HEK293 (cell line): ENCODE measurements at regions not wholly inside any gene's neighbourhood (a gene's known extent, or its start where the extent isn't known, plus 50 kb on each side); places are given as distances from the start of the nearest gene placed in this dataset.

Source experiments
- CTCF ChIA-PET: fragments of 350-600 bp; formaldehyde crosslinking; extraction: SDS; loops from one replicate; lab custom pipeline; 2021; ENCODE audit warnings: antibody characterized with exemption; lab: Yijun Ruan, JAX
- POLR2A ChIA-PET: fragments of 300-600 bp; formaldehyde crosslinking; extraction: SDS; loops from one replicate; lab custom pipeline; 2020; ENCODE audit warnings: antibody characterized with exemption, inconsistent platforms; lab: Yijun Ruan, JAX
- H3K27ac ChIP-seq: fragments of 200-500 bp; sonication (Bioruptor generic); 2 replicates; pipeline ENCODE4 v1.5.1; 2014; ENCODE audit warnings: low read depth, low read length, control low read depth, inconsistent platforms; ENCODE audit errors: extremely low read depth
- H3K36me3 ChIP-seq, 2 experiments: fragments of 200-500 bp in 1 of 2; sonication (Bioruptor generic) in 1 of 2; 1 replicate in 1 of 2; 2 replicates in 1 of 2; pipeline ENCODE4 v1.5.1; 2014 to 2017; ENCODE audit warnings: inconsistent platforms in 2 of 2, low read length in 2 of 2; ENCODE audit not compliant: control insufficient read depth in 2 of 2, insufficient read depth in 1 of 2
- H3K4me1 ChIP-seq: fragments of 200-500 bp; sonication (Bioruptor generic); 2 replicates; pipeline ENCODE4 v1.5.1; 2014; ENCODE audit warnings: mild to moderate bottlenecking, low read length, inconsistent platforms; ENCODE audit not compliant: control insufficient read depth, insufficient read depth
- H3K4me3 ChIP-seq: 2 replicates; pipeline ENCODE4 v1.5.1; 2011; ENCODE audit warnings: low read depth, mild to moderate bottlenecking, control low read depth, low read length, moderate library complexity
- H3K9me3 ChIP-seq: fragments of 200-500 bp; sonication (Bioruptor generic); 2 replicates; pipeline ENCODE4 v1.5.1; 2014; ENCODE audit warnings: low read depth, low read length, inconsistent platforms; ENCODE audit not compliant: control insufficient read depth, insufficient read depth
- GLIS1 ChIP-seq: fragments of 450-650 bp; formaldehyde crosslinking; IDR thresholded peaks from 2 replicates; pipeline ENCODE4 v1.5.1; 2016; ENCODE audit warnings: missing biosample characterization, missing genetic modification characterization
- HOXC10 ChIP-seq: sonication (generic); formaldehyde crosslinking; IDR thresholded peaks from 2 replicates; pipeline ENCODE4 v1.8.1; 2023; ENCODE audit warnings: mild to moderate bottlenecking, missing genetic modification reagents
- KLF16 ChIP-seq: fragments of 450-650 bp; formaldehyde crosslinking; IDR thresholded peaks from 2 replicates; pipeline ENCODE4 v1.5.1; 2017; ENCODE audit warnings: missing biosample characterization, missing genetic modification characterization
- ZBTB17 ChIP-seq: fragments of 450-650 bp; formaldehyde crosslinking; IDR thresholded peaks from 2 replicates; pipeline ENCODE4 v1.5.1; 2016; ENCODE audit warnings: missing biosample characterization, missing genetic modification characterization
- ZBTB20 ChIP-seq: fragments of 450-650 bp; formaldehyde crosslinking; IDR thresholded peaks from 2 replicates; pipeline ENCODE4 v1.5.1; 2016; ENCODE audit warnings: missing biosample characterization, missing genetic modification characterization
- ZFP3 ChIP-seq: fragments of 450-650 bp; formaldehyde crosslinking; IDR thresholded peaks from 2 replicates; pipeline ENCODE4 v1.5.1; 2016; ENCODE audit warnings: low read depth, missing biosample characterization, missing genetic modification characterization
- ZFP69B ChIP-seq: fragments of 450-650 bp; formaldehyde crosslinking; IDR thresholded peaks from 2 replicates; pipeline ENCODE4 v1.5.1; 2016; ENCODE audit warnings: missing biosample characterization, missing genetic modification characterization
- ZIC2 ChIP-seq: fragments of 450-650 bp; formaldehyde crosslinking; IDR thresholded peaks from 2 replicates; pipeline ENCODE4 v1.5.1; 2016; ENCODE audit warnings: missing biosample characterization, missing genetic modification characterization
- ZNF221 ChIP-seq: fragments of 450-650 bp; formaldehyde crosslinking; IDR thresholded peaks from 2 replicates; pipeline ENCODE4 v1.5.1; 2017; ENCODE audit warnings: missing biosample characterization, missing genetic modification characterization, borderline replicate concordance
- ZNF274 ChIP-seq, 2 experiments: fragments of 200-500 bp in 1 of 2; fragments of 450-650 bp in 1 of 2; sonication (Bioruptor generic) in 1 of 2; formaldehyde crosslinking in 1 of 2; IDR thresholded peaks; 2 replicates each; pipeline versions ENCODE4 v1.5.1 to v1.6.1; 2014 to 2016; ENCODE audit warnings: borderline replicate concordance in 1 of 2, inconsistent platforms in 1 of 2, low read length in 1 of 2, missing biosample characterization in 1 of 2, missing genetic modification characterization in 1 of 2
- ZNF394 ChIP-seq: fragments of 450-650 bp; formaldehyde crosslinking; IDR thresholded peaks from 2 replicates; pipeline ENCODE4 v1.5.1; 2016; ENCODE audit warnings: missing biosample characterization, missing genetic modification characterization, mild to moderate bottlenecking, moderate library complexity, borderline replicate concordance
- ZNF433 ChIP-seq: fragments of 450-650 bp; formaldehyde crosslinking; IDR thresholded peaks from 2 replicates; pipeline ENCODE4 v1.5.1; 2016; ENCODE audit warnings: missing biosample characterization, missing genetic modification characterization, low read depth
- ZNF555 ChIP-seq: fragments of 450-650 bp; formaldehyde crosslinking; conservative IDR thresholded peaks from 2 replicates; pipeline ENCODE4 v1.5.1; 2017; ENCODE audit warnings: missing biosample characterization, mild to moderate bottlenecking, missing genetic modification characterization, inconsistent platforms
- ZNF560 ChIP-seq: fragments of 450-650 bp; formaldehyde crosslinking; IDR thresholded peaks from 2 replicates; pipeline ENCODE4 v1.5.1; 2017; ENCODE audit warnings: missing biosample characterization, missing genetic modification characterization, borderline replicate concordance
- ZNF658 ChIP-seq: fragments of 450-650 bp; formaldehyde crosslinking; IDR thresholded peaks from 2 replicates; pipeline ENCODE4; 2016; ENCODE audit warnings: missing biosample characterization, missing genetic modification characterization
- ZNF707 ChIP-seq: fragments of 450-650 bp; formaldehyde crosslinking; IDR thresholded peaks from 2 replicates; pipeline ENCODE4 v1.5.1; 2016; ENCODE audit warnings: missing biosample characterization, missing genetic modification characterization
- ZNF777 ChIP-seq: fragments of 450-650 bp; formaldehyde crosslinking; IDR thresholded peaks from 2 replicates; pipeline ENCODE4 v1.5.1; 2017; ENCODE audit warnings: missing biosample characterization, missing genetic modification characterization, borderline replicate concordance
- TF ChIP-seq, protein P1 (sequence below): fragments of 450-650 bp; formaldehyde crosslinking; IDR thresholded peaks from 2 replicates; pipeline ENCODE4 v1.5.1; 2016; ENCODE audit warnings: missing biosample characterization, missing genetic modification characterization
- TF ChIP-seq, protein P2 (sequence below): fragments of 450-650 bp; formaldehyde crosslinking; IDR thresholded peaks from 2 replicates; pipeline ENCODE4 v1.5.1; 2016; ENCODE audit warnings: missing biosample characterization, missing genetic modification characterization
- TF ChIP-seq, protein P3 (sequence below): fragments of 450-650 bp; formaldehyde crosslinking; IDR thresholded peaks from 2 replicates; pipeline ENCODE4 v1.5.1; 2017; ENCODE audit warnings: missing biosample characterization, missing genetic modification characterization
- TF ChIP-seq, protein P4 (sequence below): fragments of 450-650 bp; formaldehyde crosslinking; IDR thresholded peaks from 2 replicates; pipeline ENCODE4 v1.5.1; 2016; ENCODE audit warnings: missing biosample characterization, missing genetic modification characterization
- TF ChIP-seq, protein P5 (sequence below): fragments of 450-650 bp; formaldehyde crosslinking; IDR thresholded peaks from 2 replicates; pipeline ENCODE4 v1.5.1; 2016; ENCODE audit warnings: missing biosample characterization, missing genetic modification characterization

DNA sequence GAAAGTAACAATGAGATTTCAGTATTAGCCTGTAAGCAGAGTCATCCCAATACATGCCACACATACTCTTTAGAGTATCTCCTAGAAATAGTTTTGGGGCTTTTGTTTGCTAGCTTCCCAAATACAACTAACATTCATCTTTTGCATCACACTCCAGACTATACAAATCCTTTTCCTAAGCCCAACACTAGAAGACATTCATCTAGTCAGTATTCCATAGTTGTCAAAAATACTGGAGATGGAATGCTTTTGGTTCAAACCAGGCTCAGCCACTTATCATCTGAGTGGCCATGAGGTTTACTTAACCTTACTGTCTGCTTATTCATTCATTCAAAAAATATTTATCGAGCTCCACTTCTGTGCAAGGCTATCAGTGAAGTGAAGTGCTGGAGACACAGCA is 205.1 kb upstream of the SGCD start (continued):
- no peak for TF ChIP-seq ZNF777 (tag by site-specific recombination)
- no peak for TF ChIP-seq ZNF433 (tag by site-specific recombination)
- TF ChIP-seq ZIC2 (tag by site-specific recombination): no peak
- TF ChIP-seq, protein P1, sequence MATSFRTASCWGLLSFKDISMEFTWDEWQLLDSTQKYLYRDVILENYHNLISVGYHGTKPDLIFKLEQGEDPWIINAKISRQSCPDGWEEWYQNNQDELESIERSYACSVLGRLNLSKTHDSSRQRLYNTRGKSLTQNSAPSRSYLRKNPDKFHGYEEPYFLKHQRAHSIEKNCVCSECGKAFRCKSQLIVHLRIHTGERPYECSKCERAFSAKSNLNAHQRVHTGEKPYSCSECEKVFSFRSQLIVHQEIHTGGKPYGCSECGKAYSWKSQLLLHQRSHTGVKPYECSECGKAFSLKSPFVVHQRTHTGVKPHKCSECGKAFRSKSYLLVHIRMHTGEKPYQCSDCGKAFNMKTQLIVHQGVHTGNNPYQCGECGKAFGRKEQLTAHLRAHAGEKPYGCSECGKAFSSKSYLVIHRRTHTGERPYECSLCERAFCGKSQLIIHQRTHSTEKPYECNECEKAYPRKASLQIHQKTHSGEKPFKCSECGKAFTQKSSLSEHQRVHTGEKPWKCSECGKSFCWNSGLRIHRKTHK (tag by site-specific recombination): no peak
- TF ChIP-seq ZBTB20: no peak
- TF ChIP-seq, protein P2, sequence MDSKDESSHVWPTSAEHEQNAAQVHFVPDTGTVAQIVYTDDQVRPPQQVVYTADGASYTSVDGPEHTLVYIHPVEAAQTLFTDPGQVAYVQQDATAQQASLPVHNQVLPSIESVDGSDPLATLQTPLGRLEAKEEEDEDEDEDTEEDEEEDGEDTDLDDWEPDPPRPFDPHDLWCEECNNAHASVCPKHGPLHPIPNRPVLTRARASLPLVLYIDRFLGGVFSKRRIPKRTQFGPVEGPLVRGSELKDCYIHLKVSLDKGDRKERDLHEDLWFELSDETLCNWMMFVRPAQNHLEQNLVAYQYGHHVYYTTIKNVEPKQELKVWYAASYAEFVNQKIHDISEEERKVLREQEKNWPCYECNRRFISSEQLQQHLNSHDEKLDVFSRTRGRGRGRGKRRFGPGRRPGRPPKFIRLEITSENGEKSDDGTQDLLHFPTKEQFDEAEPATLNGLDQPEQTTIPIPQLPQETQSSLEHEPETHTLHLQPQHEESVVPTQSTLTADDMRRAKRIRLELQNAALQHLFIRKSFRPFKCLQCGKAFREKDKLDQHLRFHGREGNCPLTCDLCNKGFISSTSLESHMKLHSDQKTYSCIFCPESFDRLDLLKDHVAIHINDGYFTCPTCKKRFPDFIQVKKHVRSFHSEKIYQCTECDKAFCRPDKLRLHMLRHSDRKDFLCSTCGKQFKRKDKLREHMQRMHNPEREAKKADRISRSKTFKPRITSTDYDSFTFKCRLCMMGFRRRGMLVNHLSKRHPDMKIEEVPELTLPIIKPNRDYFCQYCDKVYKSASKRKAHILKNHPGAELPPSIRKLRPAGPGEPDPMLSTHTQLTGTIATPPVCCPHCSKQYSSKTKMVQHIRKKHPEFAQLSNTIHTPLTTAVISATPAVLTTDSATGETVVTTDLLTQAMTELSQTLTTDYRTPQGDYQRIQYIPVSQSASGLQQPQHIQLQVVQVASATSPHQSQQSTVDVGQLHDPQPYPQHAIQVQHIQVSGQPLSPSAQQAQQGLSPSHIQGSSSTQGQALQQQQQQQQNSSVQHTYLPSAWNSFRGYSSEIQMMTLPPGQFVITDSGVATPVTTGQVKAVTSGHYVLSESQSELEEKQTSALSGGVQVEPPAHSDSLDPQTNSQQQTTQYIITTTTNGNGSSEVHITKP (tag by site-specific recombination): no peak
- TF ChIP-seq, all 188 proteins: peak for 0

DNA sequence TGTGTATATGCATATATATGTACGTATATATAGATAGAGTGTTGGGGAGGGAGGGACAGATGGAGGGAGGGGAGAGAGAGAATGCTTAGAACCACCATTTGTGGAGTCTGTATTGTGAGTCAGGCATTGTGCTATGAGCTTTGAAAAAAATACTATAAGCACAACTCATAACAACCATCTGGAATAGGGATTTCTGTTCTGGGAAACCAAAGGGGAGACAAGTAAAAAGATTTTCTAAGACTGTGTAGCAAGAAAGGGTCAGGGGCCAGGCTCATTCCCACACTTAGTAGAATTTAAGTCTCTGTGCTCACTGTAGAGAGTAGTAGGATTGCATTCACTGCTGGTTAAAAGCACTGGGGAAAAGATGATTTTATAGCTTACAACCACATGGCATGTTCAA is 202.3 kb upstream of the SGCD start:
- Histone ChIP-seq H3K9me3 (no peaks in the 10 kb centered on the region), H3K27ac (no peak overlapping the region), H3K4me1 (no peaks in the 10 kb centered on the region), H3K4me3 (no peak overlapping the region), H3K36me3 (no peaks in the 10 kb centered on the region)
- TF ChIP-seq ZFP69B (tag by site-specific recombination) (no peak), ZNF560 (no peak), HOXC10 (CRISPR knock-in tag) (no peak), ZNF707 (tag by site-specific recombination) (no peak), GLIS1 (tag by site-specific recombination) (no peak), ZNF274 (IDR thresholded peaks at IDR 0.05; ENCODE audit: low read length) (no peak), ZNF274 (tag by site-specific recombination; IDR thresholded peaks at IDR 0.05; ENCODE audit: borderline replicate concordance) (no peak), ZFP3 (no peak), ZNF221 (no peak), KLF16 (tag by site-specific recombination) (no peak), ZNF555 (tag by site-specific recombination) (no peak), ZNF658 (tag by site-specific recombination) (no peak), ZNF394 (tag by site-specific recombination) (no peak), ZBTB17 (no peak)
- TF ChIP-seq, protein P3, sequence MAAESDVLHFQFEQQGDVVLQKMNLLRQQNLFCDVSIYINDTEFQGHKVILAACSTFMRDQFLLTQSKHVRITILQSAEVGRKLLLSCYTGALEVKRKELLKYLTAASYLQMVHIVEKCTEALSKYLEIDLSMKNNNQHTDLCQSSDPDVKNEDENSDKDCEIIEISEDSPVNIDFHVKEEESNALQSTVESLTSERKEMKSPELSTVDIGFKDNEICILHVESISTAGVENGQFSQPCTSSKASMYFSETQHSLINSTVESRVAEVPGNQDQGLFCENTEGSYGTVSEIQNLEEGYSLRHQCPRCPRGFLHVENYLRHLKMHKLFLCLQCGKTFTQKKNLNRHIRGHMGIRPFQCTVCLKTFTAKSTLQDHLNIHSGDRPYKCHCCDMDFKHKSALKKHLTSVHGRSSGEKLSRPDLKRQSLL (tag by site-specific recombination): no peak
- TF ChIP-seq, protein P4, sequence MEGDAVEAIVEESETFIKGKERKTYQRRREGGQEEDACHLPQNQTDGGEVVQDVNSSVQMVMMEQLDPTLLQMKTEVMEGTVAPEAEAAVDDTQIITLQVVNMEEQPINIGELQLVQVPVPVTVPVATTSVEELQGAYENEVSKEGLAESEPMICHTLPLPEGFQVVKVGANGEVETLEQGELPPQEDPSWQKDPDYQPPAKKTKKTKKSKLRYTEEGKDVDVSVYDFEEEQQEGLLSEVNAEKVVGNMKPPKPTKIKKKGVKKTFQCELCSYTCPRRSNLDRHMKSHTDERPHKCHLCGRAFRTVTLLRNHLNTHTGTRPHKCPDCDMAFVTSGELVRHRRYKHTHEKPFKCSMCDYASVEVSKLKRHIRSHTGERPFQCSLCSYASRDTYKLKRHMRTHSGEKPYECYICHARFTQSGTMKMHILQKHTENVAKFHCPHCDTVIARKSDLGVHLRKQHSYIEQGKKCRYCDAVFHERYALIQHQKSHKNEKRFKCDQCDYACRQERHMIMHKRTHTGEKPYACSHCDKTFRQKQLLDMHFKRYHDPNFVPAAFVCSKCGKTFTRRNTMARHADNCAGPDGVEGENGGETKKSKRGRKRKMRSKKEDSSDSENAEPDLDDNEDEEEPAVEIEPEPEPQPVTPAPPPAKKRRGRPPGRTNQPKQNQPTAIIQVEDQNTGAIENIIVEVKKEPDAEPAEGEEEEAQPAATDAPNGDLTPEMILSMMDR (tag by site-specific recombination): no peak
- TF ChIP-seq, protein P5, sequence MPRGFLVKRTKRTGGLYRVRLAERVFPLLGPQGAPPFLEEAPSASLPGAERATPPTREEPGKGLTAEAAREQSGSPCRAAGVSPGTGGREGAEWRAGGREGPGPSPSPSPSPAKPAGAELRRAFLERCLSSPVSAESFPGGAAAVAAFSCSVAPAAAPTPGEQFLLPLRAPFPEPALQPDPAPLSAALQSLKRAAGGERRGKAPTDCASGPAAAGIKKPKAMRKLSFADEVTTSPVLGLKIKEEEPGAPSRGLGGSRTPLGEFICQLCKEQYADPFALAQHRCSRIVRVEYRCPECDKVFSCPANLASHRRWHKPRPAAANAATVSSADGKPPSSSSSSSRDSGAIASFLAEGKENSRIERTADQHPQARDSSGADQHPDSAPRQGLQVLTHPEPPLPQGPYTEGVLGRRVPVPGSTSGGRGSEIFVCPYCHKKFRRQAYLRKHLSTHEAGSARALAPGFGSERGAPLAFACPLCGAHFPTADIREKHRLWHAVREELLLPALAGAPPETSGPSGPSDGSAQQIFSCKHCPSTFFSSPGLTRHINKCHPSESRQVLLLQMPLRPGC (tag by site-specific recombination): no peak
- ChIA-PET CTCF (no interaction called here), POLR2A (no interaction called here)
